IMR-90 (cell line): ENCODE measurements at regions not wholly inside any gene's neighbourhood (a gene's known extent, or its start where the extent isn't known, plus 50 kb on each side); places are given as distances from the start of the nearest gene placed in this dataset.

Source experiments
- ATAC-seq: fragments of 200-7000 bp; cut with Tn5 transposase; 2 replicates; pipeline ENCODE4 v1.9.1; 2020; ENCODE audit warnings: low read depth, mild to moderate bottlenecking, moderate library complexity
- BruUV-seq: library from RNA; stranded (reverse); fragments of 400-500 nt; replicated peaks from 2 replicates; lab custom pipeline; 2021; lab: Mats Ljungman, UMichigan
- CTCF ChIA-PET: fragments of 300-600 bp; formaldehyde crosslinking; extraction: SDS; loops from one replicate; lab custom pipeline; 2021; ENCODE audit warnings: antibody characterized with exemption; lab: Yijun Ruan, JAX
- POLR2A ChIA-PET: fragments of 300-600 bp; sonication (Branson Sonifier 250); formaldehyde crosslinking; loops from one replicate; lab custom pipeline; 2022; ENCODE audit warnings: antibody characterized with exemption; ENCODE audit not compliant: unreplicated experiment; lab: Charles Lee
- DNase-seq: peaks from one replicate; pipeline ENCODE4 v3.0.0; 2013
- H2AFZ ChIP-seq: replicated peaks from 2 replicates; pipeline ENCODE3; 2013; ENCODE audit warnings: low read length, mild to moderate bottlenecking; ENCODE audit not compliant: poor library complexity
- H2AK5ac ChIP-seq: 2 replicates; pipeline ENCODE4 v1.6.1; 2013; ENCODE audit warnings: low read depth, low read length, inconsistent platforms
- H2AK9ac ChIP-seq: replicated peaks from 2 replicates; pipeline ENCODE3; 2013; ENCODE audit warnings: mild to moderate bottlenecking, low read depth, low read length, moderate library complexity; ENCODE audit not compliant: poor library complexity
- H2BK120ac ChIP-seq: 2 replicates; pipeline ENCODE4 v1.6.1; 2013; ENCODE audit warnings: low read depth, low read length, inconsistent platforms
- H2BK15ac ChIP-seq: 3 replicates; pipeline ENCODE4 v1.6.1; 2013; ENCODE audit warnings: low read depth, low read length, inconsistent platforms
- H2BK20ac ChIP-seq: 2 replicates; pipeline ENCODE4 v1.6.1; 2013; ENCODE audit warnings: low read depth, mild to moderate bottlenecking, inconsistent platforms, low read length, moderate library complexity
- H2BK5ac ChIP-seq: 2 replicates; pipeline ENCODE4 v1.6.1; 2013; ENCODE audit warnings: mild to moderate bottlenecking, low read depth, low read length, inconsistent platforms; ENCODE audit not compliant: poor library complexity, severe bottlenecking
- H3K14ac ChIP-seq: replicated peaks from 2 replicates; pipeline ENCODE4 v1.6.1; 2013; ENCODE audit warnings: low read depth, low read length, inconsistent platforms
- H3K18ac ChIP-seq: 2 replicates; pipeline ENCODE4 v1.6.1; 2013; ENCODE audit warnings: low read depth, low read length, control low read depth
- H3K23ac ChIP-seq: 2 replicates; pipeline ENCODE4 v1.6.1; 2013; ENCODE audit warnings: low read depth, low read length, inconsistent platforms
- H3K27ac ChIP-seq: 2 replicates; pipeline ENCODE4 v1.5.1; 2013; ENCODE audit warnings: mild to moderate bottlenecking, control low read depth, low read length; ENCODE audit not compliant: insufficient read depth
- H3K27me3 ChIP-seq: 2 replicates; pipeline ENCODE4 v1.6.1; 2013; ENCODE audit warnings: low read length; ENCODE audit not compliant: control insufficient read depth, insufficient read depth
- H3K36me3 ChIP-seq: 2 replicates; pipeline ENCODE4 v1.6.1; 2013; ENCODE audit warnings: low read length, mixed read lengths; ENCODE audit not compliant: control insufficient read depth, insufficient read depth
- H3K4ac ChIP-seq: 2 replicates; pipeline ENCODE4 v1.6.1; 2013; ENCODE audit warnings: low read depth, low read length, inconsistent platforms
- H3K4me1 ChIP-seq: 2 replicates; pipeline ENCODE4 v1.6.1; 2013; ENCODE audit warnings: low read length, mixed read lengths; ENCODE audit not compliant: control insufficient read depth, insufficient read depth
- H3K4me2 ChIP-seq: 2 replicates; pipeline ENCODE4 v1.6.1; 2013; ENCODE audit warnings: low read depth, mild to moderate bottlenecking, control low read depth, low read length, moderate library complexity
- H3K4me3 ChIP-seq: 2 replicates; pipeline ENCODE4 v1.5.1; 2013; ENCODE audit warnings: low read depth, mild to moderate bottlenecking, control low read depth, low read length, moderate library complexity; ENCODE audit not compliant: insufficient read depth
- H3K56ac ChIP-seq: 2 replicates; pipeline ENCODE4 v1.6.1; 2013; ENCODE audit warnings: low read length, inconsistent platforms; ENCODE audit not compliant: insufficient read depth; ENCODE audit errors: extremely low read depth
- H3K79me1 ChIP-seq, 2 experiments: 2 replicates each; pipeline ENCODE4 v1.6.1; 2013; ENCODE audit warnings: low read length in 2 of 2, inconsistent platforms in 1 of 2, low read depth in 1 of 2
- H3K9ac ChIP-seq: 2 replicates; pipeline ENCODE4 v1.6.1; 2013; ENCODE audit warnings: low read depth, low read length, control low read depth
- H3K9me1 ChIP-seq: 2 replicates; pipeline ENCODE4 v1.6.1; 2013; ENCODE audit warnings: low read length, inconsistent platforms; ENCODE audit not compliant: insufficient read depth
- H3K9me3 ChIP-seq: 2 replicates; pipeline ENCODE4 v1.6.1; 2013; ENCODE audit warnings: low read length; ENCODE audit not compliant: control insufficient read depth, insufficient read depth
- H4K20me1 ChIP-seq: 2 replicates; pipeline ENCODE4 v1.6.1; 2013; ENCODE audit warnings: low read length, inconsistent platforms; ENCODE audit not compliant: insufficient read depth
- H4K5ac ChIP-seq: 2 replicates; pipeline ENCODE4 v1.6.1; 2013; ENCODE audit warnings: mild to moderate bottlenecking, low read depth, low read length, control low read depth
- H4K8ac ChIP-seq, 2 experiments: 2 replicates each; pipeline ENCODE4 v1.6.1; 2013; ENCODE audit warnings: low read depth in 2 of 2, low read length in 2 of 2, control low read depth in 1 of 2, inconsistent platforms in 1 of 2
- H4K91ac ChIP-seq: 2 replicates; pipeline ENCODE4 v1.6.1; 2013; ENCODE audit warnings: low read depth, low read length, inconsistent platforms; ENCODE audit not compliant: insufficient read depth
- BHLHE40 ChIP-seq: fragments of 150-350 bp; IDR thresholded peaks from 2 replicates; pipeline ENCODE4 v1.6.1; 2016; ENCODE audit warnings: mild to moderate bottlenecking, low read depth, low read length
- CEBPB ChIP-seq: IDR thresholded peaks from 2 replicates; pipeline ENCODE4 v1.6.1; 2012; ENCODE audit warnings: low read depth, low read length, improper control_type of control experiment
- CHD1 ChIP-seq: IDR thresholded peaks from 2 replicates; pipeline ENCODE4 v1.6.1; 2012; ENCODE audit warnings: low read depth, low read length, improper control_type of control experiment
- CTCF ChIP-seq: conservative IDR thresholded peaks from 2 replicates; pipeline ENCODE4 v1.5.1; 2012; ENCODE audit warnings: mild to moderate bottlenecking, low read depth, low read length, improper control_type of control experiment
- ELK1 ChIP-seq: fragments of 150-350 bp; IDR thresholded peaks from 2 replicates; pipeline ENCODE4 v1.6.1; 2016; ENCODE audit warnings: low read depth, mild to moderate bottlenecking, low read length, moderate library complexity, borderline replicate concordance
- FOS ChIP-seq: fragments of 150-350 bp; IDR thresholded peaks from 2 replicates; pipeline ENCODE4 v1.6.1; 2016; ENCODE audit warnings: low read depth, low read length
- MAFK ChIP-seq: IDR thresholded peaks from 2 replicates; pipeline ENCODE4 v1.6.1; 2012; ENCODE audit warnings: low read depth, low read length, improper control_type of control experiment
- MAZ ChIP-seq: IDR thresholded peaks from 2 replicates; pipeline ENCODE4 v1.6.1; 2012; ENCODE audit warnings: low read depth, mild to moderate bottlenecking, low read length, improper control_type of control experiment, moderate library complexity, borderline replicate concordance
- MXI1 ChIP-seq: IDR thresholded peaks from 2 replicates; pipeline ENCODE4 v1.6.1; 2012; ENCODE audit warnings: low read depth, mild to moderate bottlenecking, low read length, moderate library complexity, borderline replicate concordance
- NFE2L2 ChIP-seq: fragments of 150-350 bp; IDR thresholded peaks from 2 replicates; pipeline ENCODE4 v1.6.1; 2016; ENCODE audit warnings: low read depth, mild to moderate bottlenecking, low read length
- POLR2A ChIP-seq: IDR thresholded peaks from 2 replicates; pipeline ENCODE4 v1.6.1; 2012; ENCODE audit warnings: mild to moderate bottlenecking, low read depth, low read length
- RAD21 ChIP-seq: IDR thresholded peaks from 2 replicates; pipeline ENCODE4 v1.6.1; 2012; ENCODE audit warnings: low read length, improper control_type of control experiment
- RCOR1 ChIP-seq: IDR thresholded peaks from 2 replicates; pipeline ENCODE4 v1.6.1; 2012; ENCODE audit warnings: mild to moderate bottlenecking, low read length, improper control_type of control experiment; ENCODE audit not compliant: insufficient replicate concordance
- RFX5 ChIP-seq: IDR thresholded peaks from 2 replicates; pipeline ENCODE4 v1.8.0; 2012; ENCODE audit warnings: low read depth, mild to moderate bottlenecking, low read length, moderate library complexity
- SMC3 ChIP-seq: fragments of 150-350 bp; IDR thresholded peaks from 2 replicates; pipeline ENCODE4 v1.6.1; 2016; ENCODE audit warnings: low read depth, mild to moderate bottlenecking, antibody characterized with exemption, low read length, moderate library complexity
- USF2 ChIP-seq: fragments of 150-350 bp; IDR thresholded peaks from 2 replicates; pipeline ENCODE4 v1.6.1; 2017; ENCODE audit warnings: mild to moderate bottlenecking, antibody characterized with exemption, low read length, low read depth
- WGBS, 2 experiments: methylation state at CpG; one replicate each; pipeline versions ENCODE4 v1.1.5 to v1.1.7; 2013; ENCODE audit warnings: missing lambda C conversion rate in 2 of 2; ENCODE audit not compliant: insufficient read length in 1 of 2; ENCODE audit errors: extremely low coverage in 2 of 2; 5-methylcytosine and 5-hydroxymethylcytosine counted together
- dilution Hi-C: fragments of 300-500 bp; cut with HindIII; formaldehyde crosslinking; loops from one replicate; pipeline ENCODE4 v1.14.3; 2018; ENCODE audit warnings: low sequenced_read_pairs; ENCODE audit not compliant: unreplicated experiment
- in situ Hi-C: fragments of 300-500 bp; cut with MboI; formaldehyde crosslinking; loops from 3 replicates; pipeline ENCODE4 v1.14.3; 2019; ENCODE audit warnings: low sequenced_read_pairs, inconsistent platforms, mixed read lengths
- intact Hi-C: fragments of 100-400 bp; cut with micrococcal nuclease; formaldehyde crosslinking; loops from 2 replicates; pipeline ENCODE4 v1.10.0; 2022

GRCh38 chr13:86309881-86310280, 510.7 kb upstream of the SLITRK6 start:
- H4K91ac ChIP-seq, result no peak overlapping the region
- H4K20me1 ChIP-seq, result no peaks in the 10 kb centered on the region
- no peaks in the 10 kb centered on the region for H3K79me1 ChIP-seq
- POLR2A ChIA-PET, result no interaction called here
- no peak overlapping the region for H2BK5ac ChIP-seq
- H3K27ac ChIP-seq, result no peak overlapping the region
- no peak for DNase-seq
- H2AK9ac ChIP-seq, result no peak overlapping the region
- dilution Hi-C loops, result no loop called here
- H3K4me1 ChIP-seq, result no peaks in the 10 kb centered on the region
- H2BK15ac ChIP-seq, result no peak overlapping the region
- no peak overlapping the region for H3K14ac ChIP-seq
- H4K5ac ChIP-seq, result no peak overlapping the region
- BruUV-seq, result no TSS peak
- no peaks in the 10 kb centered on the region for H3K36me3 ChIP-seq
- 0 out of 2 replicates have a peak, but pooled peaks cover 2% of the 10 kb centered on the region for H3K9me3 ChIP-seq
- CTCF ChIA-PET, result no interaction called here
- no peak overlapping the region for H3K4me2 ChIP-seq
- no peak for ATAC-seq
- H3K9me1 ChIP-seq, result no peaks in the 10 kb centered on the region
- no peak for TF ChIP-seq POLR2A
- no peak for TF ChIP-seq USF2
- no peak for TF ChIP-seq RFX5
- no peak for TF ChIP-seq BHLHE40
- no peak for TF ChIP-seq SMC3
- TF ChIP-seq RAD21, result no peak
- TF ChIP-seq MXI1, result no peak
- no peak for TF ChIP-seq MAFK
- TF ChIP-seq ELK1, result no peak
- no peak for TF ChIP-seq CTCF
- no peak for TF ChIP-seq CEBPB
- no peak for TF ChIP-seq CHD1
- no peak for TF ChIP-seq RCOR1
- no peak for TF ChIP-seq MAZ
- no peak for TF ChIP-seq NFE2L2
- TF ChIP-seq FOS, result no peak
- no peak overlapping the region for H3K56ac ChIP-seq
- no peak overlapping the region for H3K4me3 ChIP-seq
- no peak overlapping the region for H2AK5ac ChIP-seq
- no peak overlapping the region for H3K9ac ChIP-seq
- WGBS, 2 experiments, result no CpG with 5 or more reads among the region's 1 CpG
- H3K27me3 ChIP-seq, result no peaks in the 10 kb centered on the region
- no peak overlapping the region for H3K23ac ChIP-seq
- in situ Hi-C loops, result no loop called here
- no peak overlapping the region for H2BK20ac ChIP-seq
- no peak overlapping the region for H3K18ac ChIP-seq
- H4K8ac ChIP-seq, result no peak overlapping the region
- no peak overlapping the region for H2BK120ac ChIP-seq
- no peak overlapping the region for H3K4ac ChIP-seq
- intact Hi-C loops, result no loop called here
- H2AFZ ChIP-seq, result no peak overlapping the region
